Astrocyte of the cerebellum (primary cell): ENCODE measurements at regions not wholly inside any gene's neighbourhood (a gene's known extent, or its start where the extent isn't known, plus 50 kb on each side); places are given as distances from the start of the nearest gene placed in this dataset.

ENCODE experiments used
- DNase-seq: peaks from one replicate; pipeline ENCODE4 v3.0.0-alpha.2; 2011; ENCODE audit warnings: low read depth
- H3K4me3 ChIP-seq: 2 replicates; pipeline ENCODE4 v1.5.1; 2011; ENCODE audit warnings: mild to moderate bottlenecking, low read depth, low read length, moderate library complexity
- in situ Hi-C: cut with HindIII; loops from 2 replicates; pipeline ENCODE4 v1.10.0; 2017; ENCODE audit warnings: low sequenced_read_pairs
- TF ChIP-seq, protein P1 (sequence below): IDR thresholded peaks from 2 replicates; pipeline ENCODE4 v1.5.1; 2012; ENCODE audit warnings: low read length, low read depth, moderate library complexity, mild to moderate bottlenecking; ENCODE audit errors: missing control alignments

DNA sequence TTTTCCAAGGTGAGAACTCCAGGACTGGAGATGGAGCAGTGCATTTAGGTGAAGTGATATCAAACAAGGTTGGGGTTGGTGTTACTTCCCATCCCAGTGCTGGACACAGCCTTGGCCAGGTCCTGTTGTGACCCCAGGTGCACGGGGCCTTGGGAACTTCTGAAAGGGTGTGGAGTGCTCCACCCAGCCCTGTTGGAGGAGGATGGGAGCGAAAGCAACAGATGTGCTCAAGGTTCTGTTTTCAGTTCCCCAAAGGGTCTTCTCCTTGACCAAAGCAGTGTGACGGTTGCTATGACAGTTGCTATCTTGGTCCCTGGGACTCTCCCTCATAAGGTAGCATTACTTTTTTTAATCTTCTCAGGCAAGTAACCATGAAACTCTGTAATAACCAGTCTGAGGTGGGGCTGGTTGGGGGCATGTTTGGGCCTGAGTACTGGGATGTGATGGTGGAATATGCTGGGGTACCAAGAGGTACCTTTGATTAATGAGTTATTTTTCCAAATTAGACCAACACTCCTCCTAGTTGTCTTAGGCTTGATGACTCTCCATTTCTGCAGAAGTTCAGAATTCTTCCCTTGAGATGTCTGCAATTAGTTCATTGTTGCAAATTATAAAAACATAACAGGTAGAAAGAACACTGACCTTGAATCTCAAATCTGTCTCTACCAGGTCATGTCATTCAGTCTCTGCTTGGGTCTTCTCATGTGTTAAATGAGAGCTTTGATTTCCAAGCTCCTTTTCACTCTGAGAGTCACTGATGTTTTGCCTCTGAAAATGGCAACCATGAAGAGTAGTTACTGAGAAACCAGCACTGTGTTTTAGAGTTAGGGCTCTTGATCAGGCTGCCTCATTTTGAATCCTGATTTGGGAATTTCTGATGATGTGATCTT is 154.5 kb downstream of the RPIA start:
- DNase-seq = no peak
- no peak overlapping the region for H3K4me3 ChIP-seq

DNA sequence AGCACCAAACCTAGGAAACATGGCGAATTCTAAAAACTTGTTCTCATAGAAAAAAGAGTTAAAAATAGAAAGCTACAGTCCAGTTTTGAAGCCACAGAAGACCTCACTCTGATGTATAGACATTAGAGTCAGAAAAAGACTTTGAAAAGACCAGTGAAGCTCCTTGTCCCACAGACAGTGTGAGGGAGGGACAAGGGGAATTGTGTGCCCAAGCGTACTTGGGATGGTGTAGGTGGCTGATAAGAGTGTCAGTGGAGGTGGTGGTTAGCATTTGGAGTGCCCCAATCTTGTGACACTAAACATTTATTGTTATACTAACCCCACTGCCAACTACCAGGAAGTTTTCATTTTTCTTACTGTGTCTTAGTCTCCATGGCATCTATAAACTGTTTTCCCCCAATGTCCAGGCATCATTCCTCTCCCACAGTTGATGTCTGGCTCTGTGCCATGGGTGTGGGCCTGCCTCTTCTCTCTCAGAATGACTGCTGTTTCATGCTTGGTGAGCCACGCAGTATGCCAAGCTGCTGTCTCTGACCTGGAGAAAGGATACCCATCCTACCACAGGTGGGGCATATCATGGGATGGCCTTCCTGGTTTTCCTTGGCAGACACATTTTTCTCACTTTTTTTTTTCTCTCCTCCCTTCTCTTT is 161.4 kb downstream of the RPIA start:
- TF ChIP-seq, protein P1, sequence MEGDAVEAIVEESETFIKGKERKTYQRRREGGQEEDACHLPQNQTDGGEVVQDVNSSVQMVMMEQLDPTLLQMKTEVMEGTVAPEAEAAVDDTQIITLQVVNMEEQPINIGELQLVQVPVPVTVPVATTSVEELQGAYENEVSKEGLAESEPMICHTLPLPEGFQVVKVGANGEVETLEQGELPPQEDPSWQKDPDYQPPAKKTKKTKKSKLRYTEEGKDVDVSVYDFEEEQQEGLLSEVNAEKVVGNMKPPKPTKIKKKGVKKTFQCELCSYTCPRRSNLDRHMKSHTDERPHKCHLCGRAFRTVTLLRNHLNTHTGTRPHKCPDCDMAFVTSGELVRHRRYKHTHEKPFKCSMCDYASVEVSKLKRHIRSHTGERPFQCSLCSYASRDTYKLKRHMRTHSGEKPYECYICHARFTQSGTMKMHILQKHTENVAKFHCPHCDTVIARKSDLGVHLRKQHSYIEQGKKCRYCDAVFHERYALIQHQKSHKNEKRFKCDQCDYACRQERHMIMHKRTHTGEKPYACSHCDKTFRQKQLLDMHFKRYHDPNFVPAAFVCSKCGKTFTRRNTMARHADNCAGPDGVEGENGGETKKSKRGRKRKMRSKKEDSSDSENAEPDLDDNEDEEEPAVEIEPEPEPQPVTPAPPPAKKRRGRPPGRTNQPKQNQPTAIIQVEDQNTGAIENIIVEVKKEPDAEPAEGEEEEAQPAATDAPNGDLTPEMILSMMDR = no peak
- DNase-seq = no peak
- H3K4me3 ChIP-seq = no peak overlapping the region
- in situ Hi-C loops = no loop called here

More for the DNA sequence above, 154.5 kb downstream of the RPIA start:
- in situ Hi-C loops = loop anchor here (5.0 kb wide), 1 partner anchor 99 kb away; no protein-coding TSS in a partner anchor
- TF ChIP-seq, protein P1 = no peak

DNA sequence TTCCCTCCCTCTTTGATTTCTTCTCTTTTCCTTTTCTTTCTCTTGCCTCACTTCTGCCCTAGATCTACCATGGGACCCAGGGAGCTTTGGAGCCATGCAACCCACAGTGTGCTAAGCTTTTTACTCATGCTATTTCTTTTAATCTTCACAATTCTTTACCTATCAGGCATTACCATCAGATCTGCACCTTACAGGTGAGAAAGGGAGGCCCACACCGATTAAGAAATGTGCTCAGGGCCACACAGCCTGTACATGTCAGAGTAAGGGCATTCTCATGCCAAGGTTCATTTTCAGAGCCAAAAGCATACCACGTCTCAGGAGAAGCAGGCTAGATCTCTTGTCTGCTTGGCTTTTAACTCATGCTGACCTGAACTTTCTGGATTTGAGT is 161.9 kb downstream of the RPIA start:
- TF ChIP-seq, protein P1 = no peak
- no peak overlapping the region for H3K4me3 ChIP-seq
- in situ Hi-C loops = no loop called here
- DNase-seq = no peak

DNA sequence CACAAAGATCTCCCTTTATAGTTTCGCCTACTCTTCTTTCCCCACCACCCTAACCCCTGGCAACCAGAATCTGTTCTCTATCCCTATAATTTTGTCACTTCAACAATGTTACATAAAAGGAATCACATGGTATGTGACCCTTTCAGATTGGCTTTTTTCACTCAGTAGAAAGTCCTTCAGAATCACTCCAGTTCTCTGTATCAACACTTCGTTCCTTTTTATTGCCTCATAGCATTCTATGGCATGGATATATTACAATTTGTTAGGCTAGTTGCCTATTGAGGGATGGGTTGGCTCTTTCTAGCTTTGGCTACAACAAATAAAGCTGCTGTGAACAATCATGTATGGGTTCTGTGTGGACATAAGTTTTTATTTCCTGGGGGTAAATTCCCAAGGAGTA is 163.1 kb downstream of the RPIA start:
- TF ChIP-seq, protein P1 = no peak
- no peak overlapping the region for H3K4me3 ChIP-seq
- in situ Hi-C loops = no loop called here
- no peak for DNase-seq

DNA sequence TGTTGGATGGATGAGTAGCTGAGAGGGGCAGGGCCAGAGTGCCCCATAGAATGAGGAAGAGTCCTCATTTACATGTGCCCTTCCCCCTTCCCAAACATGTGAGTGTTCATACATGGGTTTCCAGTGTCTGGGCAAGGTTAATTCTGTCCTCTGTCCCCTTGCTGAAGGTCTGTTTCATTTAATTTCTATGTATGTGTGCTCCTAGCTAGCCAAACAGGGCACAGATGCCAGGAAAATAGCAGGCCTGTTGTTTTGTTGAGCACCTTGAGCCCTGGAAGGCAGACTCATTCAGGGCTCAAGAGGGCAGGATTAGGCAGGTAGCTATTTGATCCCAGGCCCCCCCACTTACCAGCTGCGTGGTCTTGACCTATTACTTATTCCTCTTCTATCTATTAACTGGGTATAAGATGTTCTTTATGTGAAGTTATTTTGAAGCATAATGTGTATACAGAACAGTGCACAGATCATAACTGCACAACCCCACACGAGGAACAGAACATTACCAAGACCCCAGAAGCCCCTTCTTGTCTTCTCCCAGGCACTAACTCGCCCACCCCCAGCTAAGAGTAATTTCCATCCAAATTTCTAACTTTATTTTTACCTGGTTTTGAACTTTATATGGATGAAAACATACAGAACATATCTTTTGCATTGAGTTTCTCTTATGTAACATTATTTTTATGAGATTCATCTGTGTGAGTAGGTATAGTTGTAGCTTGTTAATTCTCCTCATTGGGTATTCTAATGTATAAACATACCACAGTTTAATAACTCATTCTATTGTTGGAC is 164.3 kb downstream of the RPIA start:
- TF ChIP-seq, protein P1 = no peak
- DNase-seq = no peak
- H3K4me3 ChIP-seq = no peak overlapping the region
- in situ Hi-C loops = no loop called here

DNA sequence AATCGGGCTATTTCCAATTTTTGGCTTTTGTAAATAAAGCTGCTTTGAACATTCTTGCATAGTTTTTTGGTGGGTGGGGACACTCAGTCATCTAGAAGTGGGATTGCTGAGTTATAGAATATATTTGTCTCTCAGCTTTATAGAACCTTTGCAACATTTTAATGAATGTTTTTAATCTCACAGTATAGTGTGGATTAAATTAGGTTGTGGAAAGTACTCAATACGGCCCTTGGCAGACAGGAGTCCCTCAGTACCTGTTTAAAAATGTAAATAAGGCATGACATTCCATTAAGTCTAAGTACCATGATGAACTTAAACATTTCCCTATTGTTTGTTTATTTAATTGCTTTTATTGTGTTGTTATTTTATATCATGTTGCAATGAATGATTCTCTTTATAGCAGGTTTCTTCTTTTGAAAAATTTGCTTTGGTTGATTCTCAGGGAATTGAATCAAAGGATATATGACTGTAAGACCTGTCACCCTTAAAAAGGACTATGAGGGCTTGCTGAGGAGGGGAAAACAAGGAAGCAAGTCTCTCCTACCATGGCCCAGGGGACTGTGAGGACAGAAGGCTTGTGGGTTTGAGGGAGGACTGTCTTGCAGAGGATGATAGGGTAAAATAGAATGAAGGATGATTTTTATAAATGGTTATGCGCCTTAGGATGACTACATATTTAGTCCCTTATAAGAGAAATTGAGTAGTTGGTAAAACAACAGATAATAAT is 165.1 kb downstream of the RPIA start:
- in situ Hi-C loops = no loop called here
- H3K4me3 ChIP-seq = no peak overlapping the region
- DNase-seq = no peak
- TF ChIP-seq, protein P1 = no peak
